T follicular helper cell (primary cell): ENCODE measurements at regions not wholly inside any gene's neighbourhood (a gene's known extent, or its start where the extent isn't known, plus 50 kb on each side); places are given as distances from the start of the nearest gene placed in this dataset.
"Not testable (repeated sequence)": the region's sequence is repeated elsewhere in the genome, so short reads cannot be mapped to it uniquely, and the experiment has no call there.

Source experiments
- DNase-seq: peaks from one replicate; pipeline ENCODE4 v3.0.0-alpha.2; 2020; ENCODE audit warnings: low read depth

DNA sequence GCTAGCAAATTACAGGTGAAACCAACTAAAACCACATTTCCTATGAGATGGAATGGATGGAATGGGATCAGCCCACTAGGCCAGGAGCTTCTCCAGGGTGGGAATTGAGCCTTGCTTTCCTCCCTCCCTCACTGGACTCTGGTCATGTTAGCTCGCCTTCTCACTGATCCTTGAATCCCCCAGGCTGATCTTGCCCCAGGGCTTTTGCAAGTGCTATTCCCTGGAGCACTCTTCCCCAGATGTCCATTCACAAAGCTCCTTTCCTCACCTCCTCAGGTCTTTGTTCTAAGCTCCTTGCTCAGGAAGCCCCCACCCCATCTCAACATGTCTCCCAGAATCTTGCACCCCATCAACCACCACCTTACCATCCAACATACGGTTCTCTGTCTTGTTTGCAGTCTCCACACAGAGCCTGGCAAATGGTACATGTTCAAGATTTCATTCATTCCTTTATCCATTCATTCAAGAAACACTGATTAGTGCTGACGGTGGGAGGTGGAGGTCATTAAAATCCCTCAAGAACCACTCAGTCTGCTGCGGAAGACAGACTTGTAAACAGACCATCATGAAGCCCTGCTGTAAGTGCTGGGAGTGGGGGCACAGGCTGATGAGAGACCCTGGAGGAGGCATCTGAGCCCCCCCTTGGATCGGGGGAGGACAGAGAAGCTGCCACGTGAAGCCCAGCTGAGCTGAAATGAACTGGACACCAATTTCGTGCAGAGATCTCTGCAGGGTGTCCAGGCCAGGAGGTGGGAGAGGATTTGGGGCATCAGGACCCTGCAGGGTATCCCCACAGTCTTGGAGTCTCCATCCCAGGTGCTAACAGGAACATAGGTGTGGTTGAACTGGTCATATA, 141.7 kb downstream of the BARX1 start:
- no peak for DNase-seq

DNA sequence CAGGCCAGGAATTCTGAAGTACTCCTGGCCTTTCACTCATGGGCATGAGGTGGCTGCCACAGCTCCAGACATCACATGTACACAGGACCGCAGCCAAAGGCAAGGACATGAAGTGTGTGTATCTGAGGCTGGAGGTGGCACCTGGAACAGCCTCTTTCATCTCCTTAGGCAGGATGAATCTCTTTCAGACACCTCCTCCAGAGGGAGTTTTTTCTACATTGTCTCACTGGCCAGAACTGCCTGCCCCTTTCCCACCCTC, 142.8 kb downstream of the BARX1 start:
- no peak for DNase-seq

DNA sequence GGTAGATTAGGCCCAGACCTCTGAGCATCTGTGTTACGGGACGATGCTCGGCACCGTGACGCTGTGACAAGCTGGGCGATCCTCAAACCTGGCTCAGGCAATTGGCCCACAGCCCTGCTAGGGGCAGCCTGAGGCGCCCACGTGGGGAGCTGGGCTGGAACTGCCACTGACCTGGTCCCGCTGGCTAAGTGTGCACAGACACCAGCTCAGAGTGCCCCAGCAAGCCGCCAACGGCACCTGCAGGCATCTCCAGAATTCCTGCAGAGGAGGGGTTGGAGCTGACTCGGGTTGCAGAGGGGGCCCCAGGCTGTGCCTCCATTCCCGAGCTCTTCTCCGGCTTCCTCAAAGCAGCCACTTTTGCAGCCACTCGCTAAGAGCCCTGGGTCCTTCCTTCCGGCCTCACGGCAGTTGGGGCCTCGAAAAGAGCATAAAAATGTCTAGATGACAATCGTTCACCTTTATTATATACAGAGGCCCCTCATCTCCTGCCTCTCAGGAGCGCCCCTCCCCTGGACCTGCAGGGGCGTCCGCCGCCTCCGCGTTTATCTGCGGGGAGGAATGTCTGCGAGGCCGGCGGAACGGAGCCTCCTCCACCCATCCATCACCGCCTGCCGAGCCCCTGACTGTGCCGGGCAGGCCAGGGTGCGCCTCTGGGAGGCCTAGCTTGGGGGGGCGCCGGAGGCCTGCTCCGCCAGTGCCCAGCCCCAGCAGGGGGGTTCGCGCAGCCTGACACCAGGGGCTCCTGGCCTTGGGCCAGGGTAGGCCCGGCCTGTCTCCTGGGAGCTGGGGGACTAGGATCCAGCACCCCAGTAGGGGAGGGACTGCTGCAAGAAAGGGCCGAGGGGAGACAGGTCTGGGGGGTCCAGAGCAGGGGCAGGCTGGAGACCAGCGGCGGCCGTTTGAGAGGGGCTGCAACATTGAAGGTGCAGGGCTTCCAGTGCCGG, 144.9 kb downstream of the BARX1 start:
- no peak for DNase-seq

DNA sequence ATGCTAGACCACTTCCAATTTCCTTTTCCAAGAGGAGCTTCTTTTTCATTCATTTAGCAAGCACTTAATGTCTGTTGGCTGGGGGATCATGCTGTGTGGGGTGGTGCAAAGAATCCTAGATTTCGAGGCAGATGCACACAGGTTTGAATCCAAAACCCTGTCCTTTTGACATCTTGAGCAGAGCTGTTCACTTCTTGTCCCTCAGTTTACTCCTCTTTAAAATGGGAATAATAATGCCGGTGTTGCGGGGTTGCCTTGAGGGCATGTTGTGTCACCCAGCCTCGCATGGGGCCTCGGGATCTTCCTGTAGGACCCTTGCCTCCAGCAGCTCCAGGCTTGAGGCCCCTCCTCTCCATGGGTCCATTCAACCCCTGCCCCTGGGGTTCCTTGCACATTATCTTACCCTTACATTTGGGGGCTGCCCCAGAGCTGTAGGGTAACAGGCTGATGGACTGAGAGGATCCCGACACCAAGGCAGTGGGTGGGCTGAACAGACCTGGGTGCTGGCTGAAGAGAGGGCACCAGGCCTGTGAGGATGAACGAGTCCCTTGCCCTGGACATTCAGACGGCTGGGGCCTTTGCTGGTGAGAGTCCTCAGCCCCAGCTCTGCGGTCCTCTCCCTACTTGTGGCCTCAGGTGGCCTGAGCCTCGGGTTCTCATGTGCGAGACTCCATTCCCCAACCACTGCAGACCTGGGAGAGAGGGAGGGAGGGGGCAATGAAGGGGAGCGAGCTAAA, 145.8 kb downstream of the BARX1 start:
- no peak for DNase-seq

DNA sequence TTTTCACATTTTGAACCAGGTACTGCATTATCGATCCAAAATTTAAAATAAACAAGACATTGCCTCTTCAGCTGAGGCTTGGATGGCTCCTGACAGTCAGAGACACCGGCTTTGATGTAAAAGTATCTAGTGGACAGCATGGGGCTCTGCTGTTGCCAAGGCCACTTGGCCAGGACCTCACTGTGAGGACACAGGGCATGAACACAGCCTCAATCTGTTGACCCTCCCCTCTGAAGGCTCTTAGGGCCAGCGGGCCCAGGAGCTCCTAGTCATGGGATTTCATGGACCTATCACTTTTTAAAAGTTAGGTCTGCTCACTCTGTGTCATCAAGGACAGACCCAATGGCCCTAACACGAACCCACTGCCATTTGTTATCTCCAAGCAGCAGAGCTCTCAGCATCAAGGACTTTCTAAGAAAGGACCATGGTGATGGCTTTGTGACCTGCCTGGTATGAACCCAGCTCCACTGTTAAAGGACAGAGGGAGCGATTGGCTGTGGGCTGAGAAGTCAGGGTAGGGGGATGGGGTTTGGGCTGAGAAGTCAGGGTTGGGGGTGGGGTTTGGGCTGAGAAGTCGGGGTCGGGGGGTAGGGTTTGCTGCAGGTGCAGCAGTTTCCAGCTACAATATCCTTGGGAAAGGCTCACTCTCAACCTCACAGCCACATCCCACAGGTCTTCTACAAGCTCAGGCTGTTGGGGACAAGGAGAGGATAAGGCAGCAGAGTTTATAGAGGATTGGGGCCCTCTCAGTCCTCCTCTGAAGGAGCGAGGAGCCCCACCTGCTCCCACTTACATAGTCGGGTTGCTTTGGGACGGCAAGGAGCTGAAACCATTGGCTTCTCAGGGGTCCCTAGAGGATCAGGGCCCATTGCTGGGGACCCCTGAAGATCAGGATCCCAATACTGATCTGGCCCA, 146.8 kb downstream of the BARX1 start:
- DNase-seq = no peak

DNA sequence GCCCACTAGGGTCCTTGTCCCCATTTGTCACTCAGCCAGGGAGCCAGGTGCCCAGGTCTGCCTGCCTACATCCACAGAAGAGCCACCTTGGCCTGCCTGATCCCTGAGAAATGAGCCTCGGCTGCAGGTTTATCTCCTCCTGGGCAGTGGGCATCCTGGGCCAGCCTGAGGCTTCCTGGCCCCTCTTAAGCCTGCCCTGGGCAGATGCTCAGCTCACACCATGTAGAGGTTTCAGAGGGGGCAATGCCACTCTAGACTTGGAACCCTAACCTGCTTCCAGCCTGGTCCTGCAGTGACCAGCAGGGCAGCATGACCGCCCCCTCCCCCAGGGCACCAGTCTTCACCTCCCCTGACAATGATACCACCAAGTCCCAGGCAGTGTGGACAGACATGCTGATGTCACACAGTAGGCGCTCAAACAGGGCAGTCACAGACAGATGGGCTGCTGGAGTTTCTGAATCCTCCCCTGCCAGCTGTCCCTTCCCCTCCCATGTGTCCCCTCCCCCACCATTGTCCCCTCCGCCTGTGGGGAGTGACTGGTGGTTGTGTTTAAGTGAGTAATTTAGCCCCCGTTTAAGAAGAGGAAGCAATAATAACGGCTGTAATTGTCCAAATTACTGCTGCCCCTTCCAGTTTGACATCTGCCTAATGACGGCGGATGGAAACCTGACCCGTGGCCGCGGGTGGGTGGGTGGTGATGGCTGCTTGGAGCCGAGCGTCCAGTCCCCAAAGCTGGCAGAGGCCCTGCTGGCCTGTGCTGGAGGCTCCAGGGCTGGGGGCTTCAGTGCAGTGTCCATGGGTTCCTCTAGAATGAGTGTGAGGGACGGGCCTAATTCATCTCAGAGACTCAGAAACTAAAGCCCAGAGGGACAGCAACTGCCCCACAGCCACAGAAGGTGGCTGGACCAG, 147.7 kb downstream of the BARX1 start:
- DNase-seq = no peak

DNA sequence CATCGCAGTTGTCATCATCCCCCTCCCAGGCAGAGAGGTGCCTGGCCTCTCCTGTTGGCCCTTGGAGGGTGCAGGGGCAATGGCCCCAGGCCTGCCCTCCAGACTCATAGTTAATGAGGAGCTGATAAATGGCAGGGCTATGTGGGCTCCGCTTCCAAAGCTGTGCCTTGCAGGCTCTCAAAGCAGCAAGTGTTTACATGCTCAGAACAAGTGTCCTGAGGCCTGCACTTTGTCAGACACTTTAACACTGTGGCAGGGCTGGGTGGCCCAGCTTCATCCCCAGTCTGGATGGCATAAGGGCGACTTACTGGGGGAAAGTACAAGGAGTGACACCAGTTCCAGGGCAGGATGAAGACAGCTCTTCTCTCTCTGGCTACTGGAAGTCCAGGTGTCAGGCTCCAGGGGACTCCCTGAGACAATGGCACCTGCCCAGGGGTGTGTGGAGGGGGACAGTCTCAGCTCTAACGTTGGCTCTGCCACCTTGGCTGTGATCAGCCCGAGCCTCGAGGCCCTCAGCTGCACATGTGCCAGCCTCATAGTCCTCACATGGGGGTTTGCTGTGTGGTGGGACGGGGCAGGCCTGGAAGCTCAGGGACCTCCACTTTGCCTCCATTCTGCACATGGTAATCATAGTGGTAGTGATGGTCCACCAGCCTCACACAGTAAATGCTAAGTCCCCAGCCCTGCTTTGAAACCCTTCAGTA, 153.4 kb downstream of the BARX1 start:
- DNase-seq = no peak

DNA sequence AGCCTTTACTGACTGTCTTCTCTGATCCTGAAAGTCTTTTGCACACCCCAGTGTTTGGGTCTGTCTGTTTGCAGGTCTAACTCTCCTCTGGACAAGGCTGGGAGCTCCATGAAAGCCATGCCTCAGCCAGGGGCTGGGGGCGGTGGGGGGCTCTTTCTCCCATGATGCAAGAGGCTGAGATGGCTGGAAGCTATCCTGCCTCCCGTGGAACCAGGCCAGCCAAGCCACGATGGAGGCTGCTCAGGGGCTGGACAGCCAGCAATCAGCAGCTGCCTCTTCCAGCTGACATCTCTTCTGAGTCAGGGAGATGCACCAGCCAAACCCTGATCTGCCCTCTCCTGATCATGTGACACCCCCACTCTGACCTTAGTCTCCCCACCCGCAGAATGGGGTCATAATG, 154.0 kb downstream of the BARX1 start:
- no peak for DNase-seq

DNA sequence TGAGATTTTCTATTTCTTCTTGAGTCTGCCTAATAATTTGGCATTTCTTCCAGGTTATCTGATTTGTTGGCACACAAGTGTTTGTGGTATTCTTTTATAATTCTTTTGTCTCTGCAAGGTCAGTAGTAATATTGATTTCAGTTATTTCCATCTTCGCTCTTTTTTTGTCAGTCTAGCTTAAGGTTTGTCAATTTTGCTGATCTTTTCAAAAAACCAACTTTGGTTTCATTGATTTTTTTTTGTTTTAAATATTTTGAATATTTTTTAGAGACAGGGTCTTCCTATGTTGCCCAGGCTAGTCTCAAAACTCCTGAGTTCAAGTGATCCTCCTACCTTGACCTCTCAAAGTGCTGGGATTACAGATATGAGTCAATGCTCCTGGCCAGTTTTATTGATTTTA, 162.8 kb downstream of the BARX1 start:
- DNase-seq = no peak

DNA sequence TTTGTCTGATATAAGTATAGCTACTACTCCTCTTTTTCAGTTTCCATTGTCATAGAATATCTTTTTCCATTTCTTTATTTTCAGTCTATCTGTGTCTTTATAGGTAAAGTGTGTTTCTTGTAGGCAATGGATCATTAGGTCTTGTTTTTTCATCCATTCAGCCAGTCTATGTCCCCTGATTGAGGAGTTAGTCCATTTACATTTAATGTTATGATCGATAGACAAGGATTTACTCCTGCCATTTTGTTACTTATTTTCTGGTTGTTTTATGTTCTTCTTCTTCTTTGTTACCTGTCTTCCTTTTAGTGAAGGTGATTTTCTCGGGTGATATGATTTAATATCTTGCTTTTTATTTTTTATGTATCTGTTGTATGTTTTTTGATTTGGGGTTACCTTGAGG, 169.0 kb downstream of the BARX1 start:
- DNase-seq = no peak

DNA sequence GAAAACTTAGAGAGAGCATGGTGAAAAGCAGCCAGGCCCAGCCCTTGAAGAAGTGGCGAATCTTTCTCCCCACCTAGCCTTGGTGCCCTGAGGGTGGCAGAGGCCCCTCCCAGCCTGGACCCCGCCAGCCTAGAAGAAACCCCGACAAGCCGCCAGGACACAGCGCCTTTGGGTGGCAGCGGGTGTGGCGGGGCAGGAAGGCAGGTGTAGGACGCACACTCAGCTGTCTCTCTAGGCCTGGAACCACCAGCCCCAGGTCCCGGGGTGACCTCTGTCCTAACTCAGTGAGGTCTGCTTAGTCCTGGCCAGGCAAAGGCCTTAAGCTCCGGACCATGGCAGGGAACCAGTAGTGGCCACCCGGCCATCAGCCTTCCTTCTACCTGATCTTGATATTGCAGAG, 178.3 kb downstream of the BARX1 start:
- DNase-seq = no peak

DNA sequence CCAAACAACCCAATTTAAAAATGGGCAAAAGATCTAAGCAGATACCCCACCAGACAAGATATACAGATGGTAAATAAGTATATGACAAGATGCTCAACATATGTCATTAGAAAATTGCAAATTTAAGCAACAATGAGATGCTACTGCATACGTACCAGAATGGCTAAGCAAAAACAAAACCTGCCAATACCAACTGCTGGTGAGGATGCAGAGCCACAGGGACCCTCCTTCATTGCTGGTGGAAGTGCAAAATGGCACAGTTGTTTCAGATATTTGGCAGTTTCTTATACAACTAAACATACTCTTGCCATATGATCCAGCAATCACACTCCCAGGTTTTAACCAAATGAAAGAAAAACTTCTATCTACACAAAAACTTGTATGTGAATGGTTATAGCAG, 178.9 kb downstream of the BARX1 start:
- no peak for DNase-seq

DNA sequence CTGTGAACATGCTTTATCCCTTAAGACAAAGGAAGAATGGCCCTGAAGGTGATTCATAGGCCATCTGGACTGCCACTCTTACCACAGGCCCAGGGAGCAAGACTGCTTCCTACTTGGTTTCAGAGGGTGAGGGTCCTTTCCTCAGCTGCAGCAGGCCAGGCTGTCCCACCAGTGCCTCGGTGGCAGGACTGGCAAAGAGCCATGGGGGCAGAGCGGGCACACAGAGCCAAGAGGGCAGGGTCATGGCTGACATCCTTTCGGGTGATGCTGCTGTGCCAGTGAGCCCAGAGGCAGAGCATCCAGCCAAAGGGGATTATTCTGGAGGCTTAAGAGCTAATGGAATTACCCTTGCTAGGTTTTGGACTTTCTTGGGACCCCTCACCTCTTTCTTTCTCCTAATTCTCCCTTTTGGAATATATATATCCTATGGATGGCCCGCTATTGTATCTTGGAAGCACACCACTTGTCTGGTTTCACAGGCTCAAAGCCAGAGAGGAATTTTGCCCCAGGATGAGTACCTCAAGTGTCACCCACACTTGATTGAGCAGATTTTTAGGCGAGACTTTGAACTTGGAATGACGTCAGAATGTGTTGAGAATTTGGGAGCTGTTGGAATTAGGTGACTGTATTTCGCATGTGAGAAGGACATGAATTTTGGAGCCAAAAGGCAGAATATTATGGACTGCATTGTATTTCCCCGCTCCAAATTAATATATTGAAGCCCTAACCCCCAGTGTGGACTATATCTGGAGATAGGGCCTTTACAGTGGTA, 180.6 kb downstream of the BARX1 start:
- DNase-seq = no peak

DNA sequence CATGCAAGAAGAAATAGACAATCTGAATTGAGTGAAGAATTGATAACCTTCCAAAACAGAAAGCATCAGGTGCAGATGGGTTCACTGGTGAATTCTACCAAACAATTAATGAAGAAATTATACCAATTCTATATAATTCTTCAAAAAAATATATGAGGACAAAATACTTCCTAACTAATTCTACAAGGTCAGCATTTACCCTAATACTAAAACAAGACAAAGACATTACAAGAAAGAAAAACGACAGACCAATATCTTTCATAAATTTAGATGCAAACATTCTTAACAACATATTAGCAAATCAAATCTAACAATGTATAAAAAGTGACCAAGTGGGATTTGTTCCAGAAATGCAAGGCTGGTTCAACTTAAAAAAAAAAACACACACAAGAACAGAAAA, 183.9 kb downstream of the BARX1 start:
- no peak for DNase-seq

DNA sequence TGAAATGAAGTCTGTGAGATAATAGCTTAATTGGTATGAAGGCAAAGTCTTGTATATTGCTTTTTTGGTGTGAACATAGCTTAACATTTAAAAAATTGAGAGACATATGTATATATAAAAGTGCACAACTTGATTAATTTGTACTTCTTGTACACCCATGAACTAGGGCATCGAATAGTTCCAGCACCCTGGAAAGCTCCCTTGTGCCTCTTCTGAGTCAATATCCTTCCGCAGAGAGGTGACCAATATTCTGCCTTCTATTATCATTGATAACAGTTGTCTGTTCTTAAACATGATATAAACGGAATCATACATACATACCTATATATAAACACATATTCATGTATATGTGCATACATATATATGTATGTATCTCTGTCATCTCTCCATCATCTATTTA, 185.4 kb downstream of the PHF2 start:
- no peak for DNase-seq

DNA sequence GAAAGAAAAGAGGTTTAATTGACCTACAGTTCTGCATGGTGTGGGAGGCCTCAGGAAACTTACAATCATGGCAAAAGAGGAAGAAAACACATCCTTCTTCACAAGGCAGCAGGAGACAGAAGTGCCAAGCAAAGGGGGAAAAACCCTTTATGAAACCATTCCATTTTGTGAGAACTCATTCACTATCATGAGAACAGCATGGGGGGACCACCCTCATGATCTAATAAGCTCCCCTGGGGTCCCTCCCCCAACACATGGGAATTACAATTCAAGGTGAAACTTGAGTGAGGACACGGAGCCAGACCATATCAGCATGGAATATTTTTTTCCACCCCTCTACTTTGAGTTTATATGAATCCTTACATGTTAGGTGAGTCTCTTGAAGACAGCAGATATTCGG, 173.7 kb downstream of the PHF2 start:
- no peak for DNase-seq

DNA sequence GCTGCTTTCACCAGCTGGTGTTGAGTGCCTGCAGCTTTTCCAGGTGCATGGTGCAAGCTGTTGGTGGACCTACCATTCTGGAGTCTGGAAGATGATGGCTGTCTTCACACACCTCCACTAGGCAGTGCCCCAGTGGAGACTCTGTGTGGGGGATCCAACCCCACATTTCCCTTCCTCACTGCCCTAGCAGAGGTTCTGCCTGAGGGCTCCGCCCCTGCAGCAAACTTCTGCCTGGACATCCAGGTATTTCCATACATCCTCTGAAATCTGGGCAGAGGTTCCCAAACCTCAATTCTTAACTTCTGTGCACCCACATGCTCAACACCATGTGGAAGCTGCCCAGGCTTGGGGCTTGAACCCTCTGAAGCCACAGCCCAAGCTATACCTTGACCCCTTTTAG, 172.4 kb downstream of the PHF2 start:
- not testable (repeated sequence) for DNase-seq

DNA sequence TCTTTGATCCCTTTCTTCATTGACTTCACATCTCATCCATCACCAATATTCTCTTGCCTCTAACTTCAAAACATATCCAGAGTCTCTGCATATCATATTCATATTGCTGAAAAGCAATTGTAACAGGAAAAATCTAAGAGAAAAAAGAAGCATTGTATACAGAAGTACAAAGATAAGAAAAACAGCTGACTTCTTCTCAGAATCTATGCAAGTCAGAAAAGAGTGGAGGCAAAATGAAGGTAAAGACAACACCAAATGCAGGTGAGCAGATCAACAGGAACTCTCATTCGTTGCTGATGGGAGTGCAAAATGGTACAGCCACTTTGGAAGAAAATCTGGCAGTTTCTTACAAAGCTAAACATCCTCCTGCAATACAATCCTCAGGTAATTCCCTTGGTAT, 155.6 kb downstream of the PHF2 start:
- DNase-seq = no peak

DNA sequence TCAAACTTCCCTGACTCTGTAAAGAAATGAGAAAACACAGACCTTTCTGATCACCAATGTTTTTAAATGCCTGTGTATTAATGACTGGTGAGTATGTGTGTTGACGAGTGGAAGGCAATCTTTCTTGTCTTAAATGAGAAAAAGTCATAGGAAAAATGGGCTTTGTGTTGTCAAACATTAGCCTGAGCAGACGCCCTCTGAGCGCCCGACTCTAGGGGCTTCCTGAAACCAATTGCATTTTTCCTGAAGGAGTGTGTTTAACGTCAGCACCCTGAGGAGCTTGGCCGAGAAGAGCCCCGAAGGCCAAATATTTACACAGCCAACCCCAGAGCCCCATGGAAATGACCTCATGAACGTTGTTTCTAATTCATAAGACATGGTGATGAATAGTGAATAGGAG, 154.3 kb downstream of the PHF2 start:
- DNase-seq = no peak
